ENCODE measurements at regions not wholly inside any gene's neighbourhood (a gene's known extent, or its start where the extent isn't known, plus 50 kb on each side); places are given as distances from the start of the nearest gene placed in this dataset.
"Not testable (repeated sequence)": the region's sequence is repeated elsewhere in the genome, so short reads cannot be mapped to it uniquely, and the experiment has no call there.

DNA sequence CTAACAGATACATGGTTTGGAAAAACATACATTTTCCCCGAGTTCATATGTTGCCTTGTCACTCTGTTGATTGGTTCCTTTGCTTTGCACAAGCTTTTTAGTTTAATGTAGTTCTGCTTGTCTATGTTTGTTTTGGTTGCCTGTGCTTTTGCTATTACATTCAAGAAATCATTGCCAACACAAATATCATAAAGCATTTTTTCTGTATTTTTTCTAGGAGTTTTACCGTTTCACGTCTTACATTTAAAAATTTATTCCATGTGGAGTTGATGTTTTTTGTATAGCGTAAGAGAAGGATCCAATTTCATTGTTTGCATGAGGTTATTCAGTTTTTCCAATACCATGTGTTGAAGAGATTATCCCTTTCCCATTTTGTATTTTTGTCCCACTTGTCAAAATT, 941.9 kb upstream of the ADAMTS5 start:
- H3K27me3 Mint-ChIP-seq; H3K4me1 Mint-ChIP-seq; H2AFZ ChIP-seq (ENCODE audit: insufficient read depth, low read depth, low read length, poor library complexity, severe bottlenecking); H3K27ac ChIP-seq (ENCODE audit: low read length in 2 of 2); CTCF ChIA-PET; H3K4me2 ChIP-seq (replicated peaks; ENCODE audit: low read depth, low read length, poor library complexity, severe bottlenecking); DNase-seq; H3K27me3 ChIP-seq (replicated peaks in 1 of 4; ENCODE audit: control extremely low read depth in 1 of 4, control insufficient read depth in 3 of 4, insufficient read depth in 4 of 4, low read length in 3 of 4); ATAC-seq (ENCODE audit: low read depth); H3K4me3 Mint-ChIP-seq; H3K9me3 ChIP-seq (ENCODE audit: control extremely low read depth in 1 of 3, control insufficient read depth in 2 of 3, insufficient read depth in 1 of 3, low read length in 2 of 3); H3K4me1 ChIP-seq (ENCODE audit: control insufficient read depth in 2 of 2, insufficient read depth in 2 of 2, low read length in 2 of 2); intact Hi-C loops (cut with micrococcal nuclease); H3K79me2 ChIP-seq (ENCODE audit: control insufficient read depth, insufficient read depth, low read length); H3K9me3 Mint-ChIP-seq (ENCODE audit: insufficient read depth); H3K36me3 ChIP-seq (replicated peaks in 1 of 2; ENCODE audit: control extremely low read depth in 1 of 2, control insufficient read depth in 1 of 2, extremely low read depth in 1 of 2, insufficient read depth in 2 of 2, low read length in 1 of 2); H3K27ac Mint-ChIP-seq; POLR2A ChIA-PET; H3K4me3 ChIP-seq (ENCODE audit: control extremely low read depth in 1 of 5, extremely low read depth in 1 of 5, insufficient read depth in 1 of 5, low read depth in 2 of 5, low read length in 4 of 5); H4K20me1 ChIP-seq (ENCODE audit: control insufficient read depth, insufficient read depth, low read length, poor library complexity, severe bottlenecking); H3K9ac ChIP-seq (ENCODE audit: low read length): not testable (repeated sequence)
- WGBS (ENCODE audit: insufficient coverage) = no CpG with 5 or more reads among the region's 4 CpGs

DNA sequence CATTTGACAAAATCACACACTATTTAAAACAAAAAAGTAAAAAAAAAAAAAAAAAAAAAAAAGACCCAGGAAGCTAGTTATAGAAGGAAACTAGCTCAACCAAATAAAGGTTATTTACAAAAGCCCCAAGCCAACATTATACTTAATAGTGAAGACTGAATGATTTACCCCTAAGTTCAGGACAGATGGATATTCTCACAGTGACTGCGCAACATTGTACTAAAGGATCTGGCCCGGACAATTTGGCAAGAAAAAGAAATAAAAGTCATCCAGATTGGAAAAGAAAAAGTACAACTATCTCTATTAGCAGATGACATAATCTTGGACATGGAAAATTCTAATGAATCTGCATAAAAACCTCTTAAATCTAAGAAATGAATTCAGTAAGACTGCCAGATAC, 936.0 kb upstream of the ADAMTS5 start:
- H3K4me3 ChIP-seq (ENCODE audit: control extremely low read depth in 1 of 5, extremely low read depth in 1 of 5, insufficient read depth in 1 of 5, low read depth in 2 of 5, low read length in 4 of 5); H3K4me2 ChIP-seq (replicated peaks; ENCODE audit: low read depth, low read length, poor library complexity, severe bottlenecking); H3K4me3 Mint-ChIP-seq; H3K9ac ChIP-seq (ENCODE audit: low read length); H4K20me1 ChIP-seq (ENCODE audit: control insufficient read depth, insufficient read depth, low read length, poor library complexity, severe bottlenecking); H3K27me3 Mint-ChIP-seq; H3K9me3 Mint-ChIP-seq (ENCODE audit: insufficient read depth); POLR2A ChIA-PET; H3K79me2 ChIP-seq (ENCODE audit: control insufficient read depth, insufficient read depth, low read length); ATAC-seq (ENCODE audit: low read depth); H3K4me1 Mint-ChIP-seq; CTCF ChIA-PET; intact Hi-C loops (cut with micrococcal nuclease); H2AFZ ChIP-seq (ENCODE audit: insufficient read depth, low read depth, low read length, poor library complexity, severe bottlenecking); H3K27me3 ChIP-seq (replicated peaks in 1 of 4; ENCODE audit: control extremely low read depth in 1 of 4, control insufficient read depth in 3 of 4, insufficient read depth in 4 of 4, low read length in 3 of 4); H3K36me3 ChIP-seq (replicated peaks in 1 of 2; ENCODE audit: control extremely low read depth in 1 of 2, control insufficient read depth in 1 of 2, extremely low read depth in 1 of 2, insufficient read depth in 2 of 2, low read length in 1 of 2); H3K9me3 ChIP-seq (ENCODE audit: control extremely low read depth in 1 of 3, control insufficient read depth in 2 of 3, insufficient read depth in 1 of 3, low read length in 2 of 3); H3K27ac ChIP-seq (ENCODE audit: low read length in 2 of 2); H3K27ac Mint-ChIP-seq; DNase-seq; H3K4me1 ChIP-seq (ENCODE audit: control insufficient read depth in 2 of 2, insufficient read depth in 2 of 2, low read length in 2 of 2): not testable (repeated sequence)
- no CpG with 5 or more reads among the region's 2 CpGs for WGBS (ENCODE audit: insufficient coverage)

DNA sequence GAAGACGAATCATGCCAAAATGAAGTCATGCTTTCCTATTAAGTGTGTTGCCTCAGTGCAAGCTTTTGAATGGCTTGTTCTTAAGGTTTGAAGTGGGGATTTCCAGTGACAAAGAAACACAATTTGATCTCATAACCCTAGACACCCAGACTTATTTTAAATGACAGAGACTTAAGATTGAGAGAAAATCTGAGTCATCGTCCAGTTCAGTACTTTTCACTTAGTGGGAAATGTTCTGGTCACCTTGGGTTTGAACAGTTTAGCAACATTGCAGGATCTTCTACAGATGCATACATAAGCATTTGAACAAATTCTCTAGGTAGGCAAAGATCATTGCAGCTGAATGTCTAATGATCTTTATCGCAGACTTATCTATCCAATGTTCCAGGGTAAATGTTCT, 926.7 kb upstream of the ADAMTS5 start:
- H3K9me3 Mint-ChIP-seq (ENCODE audit: insufficient read depth); H3K36me3 ChIP-seq (replicated peaks in 1 of 2; ENCODE audit: control extremely low read depth in 1 of 2, control insufficient read depth in 1 of 2, extremely low read depth in 1 of 2, insufficient read depth in 2 of 2, low read length in 1 of 2); H3K27ac Mint-ChIP-seq; H3K4me3 Mint-ChIP-seq; H3K4me2 ChIP-seq (replicated peaks; ENCODE audit: low read depth, low read length, poor library complexity, severe bottlenecking); H3K9me3 ChIP-seq (ENCODE audit: control extremely low read depth in 1 of 3, control insufficient read depth in 2 of 3, insufficient read depth in 1 of 3, low read length in 2 of 3); CTCF ChIA-PET; H3K9ac ChIP-seq (ENCODE audit: low read length); DNase-seq; H3K4me1 Mint-ChIP-seq; H3K4me1 ChIP-seq (ENCODE audit: control insufficient read depth in 2 of 2, insufficient read depth in 2 of 2, low read length in 2 of 2); H3K79me2 ChIP-seq (ENCODE audit: control insufficient read depth, insufficient read depth, low read length); H3K27ac ChIP-seq (ENCODE audit: low read length in 2 of 2); H4K20me1 ChIP-seq (ENCODE audit: control insufficient read depth, insufficient read depth, low read length, poor library complexity, severe bottlenecking); H2AFZ ChIP-seq (ENCODE audit: insufficient read depth, low read depth, low read length, poor library complexity, severe bottlenecking); intact Hi-C loops (cut with micrococcal nuclease); H3K27me3 Mint-ChIP-seq; H3K27me3 ChIP-seq (replicated peaks in 1 of 4; ENCODE audit: control extremely low read depth in 1 of 4, control insufficient read depth in 3 of 4, insufficient read depth in 4 of 4, low read length in 3 of 4); H3K4me3 ChIP-seq (ENCODE audit: control extremely low read depth in 1 of 5, extremely low read depth in 1 of 5, insufficient read depth in 1 of 5, low read depth in 2 of 5, low read length in 4 of 5); POLR2A ChIA-PET; ATAC-seq (ENCODE audit: low read depth): not testable (repeated sequence)
- WGBS (ENCODE audit: insufficient coverage) = no CpG with 5 or more reads among the region's 3 CpGs

DNA sequence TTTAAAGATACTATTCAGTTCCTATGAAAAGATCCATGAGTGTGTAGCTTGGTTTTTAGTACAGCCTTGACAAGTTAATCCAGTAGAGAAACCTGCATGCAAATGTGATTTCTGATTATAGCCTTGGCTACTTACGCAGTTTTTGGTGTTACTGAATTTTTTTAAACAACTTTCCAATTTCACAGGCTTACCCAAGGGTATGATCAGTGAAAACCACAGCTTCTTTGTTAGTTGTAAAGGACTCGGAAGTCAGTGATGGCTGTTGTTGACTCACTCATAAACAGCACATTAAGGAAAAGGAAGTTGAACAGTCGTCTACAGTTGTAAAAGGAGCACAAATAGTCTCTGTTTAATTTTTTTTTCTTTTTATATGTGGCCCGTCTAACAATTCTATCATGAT, 924.6 kb upstream of the ADAMTS5 start:
- H3K9me3 ChIP-seq (ENCODE audit: control extremely low read depth in 1 of 3, control insufficient read depth in 2 of 3, insufficient read depth in 1 of 3, low read length in 2 of 3); H3K4me1 ChIP-seq (ENCODE audit: control insufficient read depth in 2 of 2, insufficient read depth in 2 of 2, low read length in 2 of 2); H3K27ac ChIP-seq (ENCODE audit: low read length in 2 of 2); H3K9me3 Mint-ChIP-seq (ENCODE audit: insufficient read depth); H3K4me3 ChIP-seq (ENCODE audit: control extremely low read depth in 1 of 5, extremely low read depth in 1 of 5, insufficient read depth in 1 of 5, low read depth in 2 of 5, low read length in 4 of 5); intact Hi-C loops (cut with micrococcal nuclease); ATAC-seq (ENCODE audit: low read depth); POLR2A ChIA-PET; H3K4me3 Mint-ChIP-seq; H3K27me3 Mint-ChIP-seq; H3K79me2 ChIP-seq (ENCODE audit: control insufficient read depth, insufficient read depth, low read length); H3K9ac ChIP-seq (ENCODE audit: low read length); H3K27me3 ChIP-seq (replicated peaks in 1 of 4; ENCODE audit: control extremely low read depth in 1 of 4, control insufficient read depth in 3 of 4, insufficient read depth in 4 of 4, low read length in 3 of 4); H3K4me1 Mint-ChIP-seq; H3K4me2 ChIP-seq (replicated peaks; ENCODE audit: low read depth, low read length, poor library complexity, severe bottlenecking); H3K36me3 ChIP-seq (replicated peaks in 1 of 2; ENCODE audit: control extremely low read depth in 1 of 2, control insufficient read depth in 1 of 2, extremely low read depth in 1 of 2, insufficient read depth in 2 of 2, low read length in 1 of 2); H3K27ac Mint-ChIP-seq; DNase-seq; CTCF ChIA-PET; H4K20me1 ChIP-seq (ENCODE audit: control insufficient read depth, insufficient read depth, low read length, poor library complexity, severe bottlenecking); H2AFZ ChIP-seq (ENCODE audit: insufficient read depth, low read depth, low read length, poor library complexity, severe bottlenecking): not testable (repeated sequence)
- no CpG with 5 or more reads among the region's 4 CpGs for WGBS (ENCODE audit: insufficient coverage)
